ENCODE measurements at regions not wholly inside any gene's neighbourhood (a gene's known extent, or its start where the extent isn't known, plus 50 kb on each side); places are given as distances from the start of the nearest gene placed in this dataset.
"Not testable (repeated sequence)": the region's sequence is repeated elsewhere in the genome, so short reads cannot be mapped to it uniquely, and the experiment has no call there.

GRCh38 chr7:68694656-68695055 is 903.6 kb upstream of the AUTS2 start:
- Histone ChIP-seq H3K9me3 (ENCODE audit: control insufficient read depth, low read length) (no peaks in the 10 kb centered on the region), H3K4me3 (ENCODE audit: insufficient read depth, low read depth, low read length, poor library complexity, severe bottlenecking) (no peak overlapping the region)
- no peak for DNase-seq

GRCh38 chr7:68697796-68698280 is 900.4 kb upstream of the AUTS2 start:
- Histone ChIP-seq H3K27ac (ENCODE audit: insufficient read depth, low read length, poor library complexity, severe bottlenecking) (no peak overlapping the region), H3K27me3 (replicated peaks; ENCODE audit: control insufficient read depth, insufficient read depth, low read length, poor library complexity, severe bottlenecking) (no peaks in the 10 kb centered on the region), H3K36me3 (ENCODE audit: control insufficient read depth, insufficient read depth, low read length) (no peaks in the 10 kb centered on the region), H3K9me3 (ENCODE audit: control insufficient read depth, low read length) (no peaks in the 10 kb centered on the region), H3K4me1 (ENCODE audit: control insufficient read depth, insufficient read depth, low read length, poor library complexity, severe bottlenecking) (no peaks in the 10 kb centered on the region), H3K4me3 (ENCODE audit: insufficient read depth, low read depth, low read length, poor library complexity, severe bottlenecking) (no peak overlapping the region)
- DNase-seq, result no peak

More at GRCh38 chr7:68694656-68695055, 903.6 kb upstream of the AUTS2 start:
- Histone ChIP-seq H3K36me3 (ENCODE audit: control insufficient read depth, insufficient read depth, low read length) (no peaks in the 10 kb centered on the region), H3K27me3 (replicated peaks; ENCODE audit: control insufficient read depth, insufficient read depth, low read length, poor library complexity, severe bottlenecking) (no peaks in the 10 kb centered on the region), H3K27ac (ENCODE audit: insufficient read depth, low read length, poor library complexity, severe bottlenecking) (no peak overlapping the region), H3K4me1 (ENCODE audit: control insufficient read depth, insufficient read depth, low read length, poor library complexity, severe bottlenecking) (no peaks in the 10 kb centered on the region)

DNA sequence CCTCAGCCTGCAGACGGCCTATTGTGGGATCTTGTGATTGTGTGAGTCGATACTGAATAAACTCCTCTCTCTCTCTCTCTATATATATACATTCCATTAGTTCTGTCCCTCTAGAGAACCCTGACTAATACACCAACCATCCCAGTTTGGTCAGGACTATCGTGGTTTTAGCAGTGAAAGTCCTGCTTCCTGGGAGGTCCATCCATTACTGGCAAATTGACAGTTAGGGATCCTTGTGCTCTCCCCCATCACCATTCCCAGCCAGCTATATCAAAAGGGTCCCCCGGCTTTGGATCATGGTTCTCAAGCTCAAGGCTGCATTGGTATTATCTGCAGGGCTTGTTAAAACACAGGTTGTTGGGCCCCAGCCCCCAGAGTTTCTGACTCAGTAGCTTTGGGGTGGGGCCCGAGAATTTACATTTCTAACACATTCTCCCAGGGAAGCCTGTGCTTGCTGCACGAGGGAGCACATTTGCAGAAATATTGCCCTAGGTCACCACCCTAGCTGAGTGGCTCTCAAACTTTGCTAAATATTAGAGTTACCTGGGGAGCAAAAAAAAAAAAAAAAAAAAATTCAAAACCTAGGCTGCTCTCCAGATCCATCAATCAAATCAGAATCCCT is 899.1 kb upstream of the AUTS2 start:
- H3K4me3 ChIP-seq (ENCODE audit: insufficient read depth, low read depth, low read length, poor library complexity, severe bottlenecking), result no peak overlapping the region
- no peaks in the 10 kb centered on the region for H3K9me3 ChIP-seq (ENCODE audit: control insufficient read depth, low read length)
- H3K36me3 ChIP-seq (ENCODE audit: control insufficient read depth, insufficient read depth, low read length), result no peaks in the 10 kb centered on the region
- no peak overlapping the region for H3K27ac ChIP-seq (ENCODE audit: insufficient read depth, low read length, poor library complexity, severe bottlenecking)
- no peak for DNase-seq
- H3K4me1 ChIP-seq (ENCODE audit: control insufficient read depth, insufficient read depth, low read length, poor library complexity, severe bottlenecking), result no peaks in the 10 kb centered on the region
- H3K27me3 ChIP-seq (replicated peaks; ENCODE audit: control insufficient read depth, insufficient read depth, low read length, poor library complexity, severe bottlenecking), result no peaks in the 10 kb centered on the region

DNA sequence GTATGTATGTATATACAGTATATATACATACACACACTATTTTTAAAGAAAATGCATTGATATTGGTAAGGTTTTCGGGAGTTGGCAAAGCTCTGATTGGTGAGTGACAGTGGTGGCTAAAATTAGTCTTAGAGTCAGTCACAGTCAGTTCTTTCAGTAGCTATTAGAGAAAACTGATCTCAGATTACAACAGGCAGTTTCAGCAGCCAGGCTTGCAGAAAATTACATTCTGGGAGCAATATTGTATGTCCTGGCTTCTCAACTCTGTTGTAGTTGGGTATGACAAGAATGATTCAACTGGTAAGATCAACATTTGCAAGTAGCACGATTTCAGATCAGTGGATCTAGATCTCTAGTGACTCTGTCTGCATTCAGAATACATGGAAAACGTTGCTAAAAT is 897.9 kb upstream of the AUTS2 start:
- H3K9me3 ChIP-seq (ENCODE audit: control insufficient read depth, low read length), result no peaks in the 10 kb centered on the region
- no peak for DNase-seq
- no peak overlapping the region for H3K27ac ChIP-seq (ENCODE audit: insufficient read depth, low read length, poor library complexity, severe bottlenecking)
- H3K36me3 ChIP-seq (ENCODE audit: control insufficient read depth, insufficient read depth, low read length), result no peaks in the 10 kb centered on the region
- no peaks in the 10 kb centered on the region for H3K4me1 ChIP-seq (ENCODE audit: control insufficient read depth, insufficient read depth, low read length, poor library complexity, severe bottlenecking)
- no peaks in the 10 kb centered on the region for H3K27me3 ChIP-seq (replicated peaks; ENCODE audit: control insufficient read depth, insufficient read depth, low read length, poor library complexity, severe bottlenecking)
- H3K4me3 ChIP-seq (ENCODE audit: insufficient read depth, low read depth, low read length, poor library complexity, severe bottlenecking), result no peak overlapping the region

GRCh38 chr7:68706291-68706690 is 892.0 kb upstream of the AUTS2 start:
- Histone ChIP-seq H3K9me3 (ENCODE audit: control insufficient read depth, low read length) (no peaks in the 10 kb centered on the region), H3K27me3 (replicated peaks; ENCODE audit: control insufficient read depth, insufficient read depth, low read length, poor library complexity, severe bottlenecking) (no peaks in the 10 kb centered on the region), H3K27ac (ENCODE audit: insufficient read depth, low read length, poor library complexity, severe bottlenecking) (no peak overlapping the region), H3K4me3 (ENCODE audit: insufficient read depth, low read depth, low read length, poor library complexity, severe bottlenecking) (no peak overlapping the region), H3K4me1 (ENCODE audit: control insufficient read depth, insufficient read depth, low read length, poor library complexity, severe bottlenecking) (no peaks in the 10 kb centered on the region), H3K36me3 (ENCODE audit: control insufficient read depth, insufficient read depth, low read length) (no peaks in the 10 kb centered on the region)
- no peak for DNase-seq

DNA sequence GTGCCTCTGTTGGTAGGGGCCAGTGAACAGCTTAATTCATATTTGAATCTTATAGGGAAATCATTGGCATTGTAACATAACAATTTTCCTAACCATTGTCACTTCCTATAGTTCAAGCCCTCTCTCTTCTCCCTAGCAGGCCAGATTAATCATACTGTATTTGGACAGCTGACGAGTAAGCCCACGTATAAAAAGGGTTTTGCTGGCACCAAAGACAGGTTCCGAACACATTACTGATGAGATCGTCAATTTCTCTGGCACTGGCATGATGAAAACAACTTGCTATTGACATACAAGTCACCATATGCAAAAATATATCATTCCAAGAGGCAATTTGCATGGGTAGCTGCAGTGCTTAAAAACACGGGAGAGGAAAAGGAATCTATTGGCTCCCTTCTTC is 891.1 kb upstream of the AUTS2 start:
- H3K27me3 ChIP-seq (replicated peaks; ENCODE audit: control insufficient read depth, insufficient read depth, low read length, poor library complexity, severe bottlenecking), result no peaks in the 10 kb centered on the region
- no peak for DNase-seq
- no peaks in the 10 kb centered on the region for H3K9me3 ChIP-seq (ENCODE audit: control insufficient read depth, low read length)
- no peaks in the 10 kb centered on the region for H3K36me3 ChIP-seq (ENCODE audit: control insufficient read depth, insufficient read depth, low read length)
- H3K4me1 ChIP-seq (ENCODE audit: control insufficient read depth, insufficient read depth, low read length, poor library complexity, severe bottlenecking), result no peaks in the 10 kb centered on the region
- H3K27ac ChIP-seq (ENCODE audit: insufficient read depth, low read length, poor library complexity, severe bottlenecking), result no peak overlapping the region
- no peak overlapping the region for H3K4me3 ChIP-seq (ENCODE audit: insufficient read depth, low read depth, low read length, poor library complexity, severe bottlenecking)

GRCh38 chr7:68707958-68708357 is 890.3 kb upstream of the AUTS2 start:
- DNase-seq, result no peak
- Histone ChIP-seq H3K27me3 (replicated peaks; ENCODE audit: control insufficient read depth, insufficient read depth, low read length, poor library complexity, severe bottlenecking) (no peaks in the 10 kb centered on the region), H3K27ac (ENCODE audit: insufficient read depth, low read length, poor library complexity, severe bottlenecking) (no peak overlapping the region), H3K4me3 (ENCODE audit: insufficient read depth, low read depth, low read length, poor library complexity, severe bottlenecking) (no peak overlapping the region), H3K9me3 (ENCODE audit: control insufficient read depth, low read length) (no peaks in the 10 kb centered on the region), H3K4me1 (ENCODE audit: control insufficient read depth, insufficient read depth, low read length, poor library complexity, severe bottlenecking) (no peaks in the 10 kb centered on the region), H3K36me3 (ENCODE audit: control insufficient read depth, insufficient read depth, low read length) (no peaks in the 10 kb centered on the region)

DNA sequence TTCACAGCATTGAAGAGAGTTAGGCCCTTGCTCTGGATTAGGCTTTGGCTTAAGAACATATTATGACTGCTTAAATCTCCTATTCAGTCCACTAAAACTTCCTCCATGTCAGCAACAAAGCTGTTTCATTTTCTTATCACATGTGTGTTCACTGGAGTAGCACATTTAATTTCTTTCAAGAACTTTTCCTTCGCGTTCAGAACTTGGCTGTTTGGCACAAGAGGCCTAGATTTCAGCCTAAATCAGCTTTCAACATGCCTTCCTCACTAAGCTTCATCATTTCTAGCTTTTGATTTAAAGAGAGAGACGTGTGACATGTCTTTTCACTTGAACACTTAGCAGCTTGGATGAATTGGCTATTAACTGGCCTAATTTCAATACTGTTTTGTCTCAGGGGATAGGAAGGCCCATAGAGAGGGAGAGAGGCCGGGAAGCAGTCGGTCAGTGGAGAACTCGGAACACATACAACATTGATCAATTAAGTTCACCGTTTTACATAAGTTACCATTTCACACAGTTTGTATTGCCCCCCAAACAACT is 885.2 kb upstream of the AUTS2 start:
- H3K27ac ChIP-seq (ENCODE audit: insufficient read depth, low read length, poor library complexity, severe bottlenecking), result no peak overlapping the region
- no peaks in the 10 kb centered on the region for H3K4me1 ChIP-seq (ENCODE audit: control insufficient read depth, insufficient read depth, low read length, poor library complexity, severe bottlenecking)
- no peak for DNase-seq
- H3K36me3 ChIP-seq (ENCODE audit: control insufficient read depth, insufficient read depth, low read length), result no peaks in the 10 kb centered on the region
- no peaks in the 10 kb centered on the region for H3K27me3 ChIP-seq (replicated peaks; ENCODE audit: control insufficient read depth, insufficient read depth, low read length, poor library complexity, severe bottlenecking)
- no peaks in the 10 kb centered on the region for H3K9me3 ChIP-seq (ENCODE audit: control insufficient read depth, low read length)
- no peak overlapping the region for H3K4me3 ChIP-seq (ENCODE audit: insufficient read depth, low read depth, low read length, poor library complexity, severe bottlenecking)

- H3K27me3 ChIP-seq (replicated peaks; ENCODE audit: control insufficient read depth, insufficient read depth, low read length, poor library complexity, severe bottlenecking); H3K9me3 ChIP-seq (ENCODE audit: control insufficient read depth, low read length); H3K27ac ChIP-seq (ENCODE audit: insufficient read depth, low read length, poor library complexity, severe bottlenecking); H3K4me1 ChIP-seq (ENCODE audit: control insufficient read depth, insufficient read depth, low read length, poor library complexity, severe bottlenecking); H3K36me3 ChIP-seq (ENCODE audit: control insufficient read depth, insufficient read depth, low read length); H3K4me3 ChIP-seq (ENCODE audit: insufficient read depth, low read depth, low read length, poor library complexity, severe bottlenecking); DNase-seq: not testable (repeated sequence)
These were observed 884.1 kb upstream of the AUTS2 start for GRCh38 chr7:68714135-68714534.

- H3K4me3 ChIP-seq (ENCODE audit: insufficient read depth, low read depth, low read length, poor library complexity, severe bottlenecking), result no peak overlapping the region
- H3K9me3 ChIP-seq (ENCODE audit: control insufficient read depth, low read length), result no peaks in the 10 kb centered on the region
- no peaks in the 10 kb centered on the region for H3K36me3 ChIP-seq (ENCODE audit: control insufficient read depth, insufficient read depth, low read length)
- no peaks in the 10 kb centered on the region for H3K27me3 ChIP-seq (replicated peaks; ENCODE audit: control insufficient read depth, insufficient read depth, low read length, poor library complexity, severe bottlenecking)
- DNase-seq, result no peak
- no peaks in the 10 kb centered on the region for H3K4me1 ChIP-seq (ENCODE audit: control insufficient read depth, insufficient read depth, low read length, poor library complexity, severe bottlenecking)
- H3K27ac ChIP-seq (ENCODE audit: insufficient read depth, low read length, poor library complexity, severe bottlenecking), result no peak overlapping the region
These were observed 882.4 kb upstream of the AUTS2 start for GRCh38 chr7:68715907-68716306.
